IMR-90 (cell line): ENCODE measurements at regions not wholly inside any gene's neighbourhood (a gene's known extent, or its start where the extent isn't known, plus 50 kb on each side); places are given as distances from the start of the nearest gene placed in this dataset.

Experiments
- ATAC-seq: fragments of 200-7000 bp; cut with Tn5 transposase; 2 replicates; pipeline ENCODE4 v1.9.1; 2020; ENCODE audit warnings: low read depth, mild to moderate bottlenecking, moderate library complexity
- BruUV-seq: library from RNA; stranded (reverse); fragments of 400-500 nt; replicated peaks from 2 replicates; lab custom pipeline; 2021; lab: Mats Ljungman, UMichigan
- CTCF ChIA-PET: fragments of 300-600 bp; formaldehyde crosslinking; extraction: SDS; loops from one replicate; lab custom pipeline; 2021; ENCODE audit warnings: antibody characterized with exemption; lab: Yijun Ruan, JAX
- POLR2A ChIA-PET: fragments of 300-600 bp; sonication (Branson Sonifier 250); formaldehyde crosslinking; loops from one replicate; lab custom pipeline; 2022; ENCODE audit warnings: antibody characterized with exemption; ENCODE audit not compliant: unreplicated experiment; lab: Charles Lee
- DNase-seq: peaks from one replicate; pipeline ENCODE4 v3.0.0; 2013
- H2AFZ ChIP-seq: replicated peaks from 2 replicates; pipeline ENCODE3; 2013; ENCODE audit warnings: low read length, mild to moderate bottlenecking; ENCODE audit not compliant: poor library complexity
- H2AK5ac ChIP-seq: 2 replicates; pipeline ENCODE4 v1.6.1; 2013; ENCODE audit warnings: low read depth, low read length, inconsistent platforms
- H2AK9ac ChIP-seq: replicated peaks from 2 replicates; pipeline ENCODE3; 2013; ENCODE audit warnings: mild to moderate bottlenecking, low read depth, low read length, moderate library complexity; ENCODE audit not compliant: poor library complexity
- H2BK120ac ChIP-seq: 2 replicates; pipeline ENCODE4 v1.6.1; 2013; ENCODE audit warnings: low read depth, low read length, inconsistent platforms
- H2BK15ac ChIP-seq: 3 replicates; pipeline ENCODE4 v1.6.1; 2013; ENCODE audit warnings: low read depth, low read length, inconsistent platforms
- H2BK20ac ChIP-seq: 2 replicates; pipeline ENCODE4 v1.6.1; 2013; ENCODE audit warnings: low read depth, mild to moderate bottlenecking, inconsistent platforms, low read length, moderate library complexity
- H2BK5ac ChIP-seq: 2 replicates; pipeline ENCODE4 v1.6.1; 2013; ENCODE audit warnings: mild to moderate bottlenecking, low read depth, low read length, inconsistent platforms; ENCODE audit not compliant: poor library complexity, severe bottlenecking
- H3K14ac ChIP-seq: replicated peaks from 2 replicates; pipeline ENCODE4 v1.6.1; 2013; ENCODE audit warnings: low read depth, low read length, inconsistent platforms
- H3K18ac ChIP-seq: 2 replicates; pipeline ENCODE4 v1.6.1; 2013; ENCODE audit warnings: low read depth, low read length, control low read depth
- H3K23ac ChIP-seq: 2 replicates; pipeline ENCODE4 v1.6.1; 2013; ENCODE audit warnings: low read depth, low read length, inconsistent platforms
- H3K27ac ChIP-seq: 2 replicates; pipeline ENCODE4 v1.5.1; 2013; ENCODE audit warnings: mild to moderate bottlenecking, control low read depth, low read length; ENCODE audit not compliant: insufficient read depth
- H3K27me3 ChIP-seq: 2 replicates; pipeline ENCODE4 v1.6.1; 2013; ENCODE audit warnings: low read length; ENCODE audit not compliant: control insufficient read depth, insufficient read depth
- H3K36me3 ChIP-seq: 2 replicates; pipeline ENCODE4 v1.6.1; 2013; ENCODE audit warnings: low read length, mixed read lengths; ENCODE audit not compliant: control insufficient read depth, insufficient read depth
- H3K4ac ChIP-seq: 2 replicates; pipeline ENCODE4 v1.6.1; 2013; ENCODE audit warnings: low read depth, low read length, inconsistent platforms
- H3K4me1 ChIP-seq: 2 replicates; pipeline ENCODE4 v1.6.1; 2013; ENCODE audit warnings: low read length, mixed read lengths; ENCODE audit not compliant: control insufficient read depth, insufficient read depth
- H3K4me2 ChIP-seq: 2 replicates; pipeline ENCODE4 v1.6.1; 2013; ENCODE audit warnings: low read depth, mild to moderate bottlenecking, control low read depth, low read length, moderate library complexity
- H3K4me3 ChIP-seq: 2 replicates; pipeline ENCODE4 v1.5.1; 2013; ENCODE audit warnings: low read depth, mild to moderate bottlenecking, control low read depth, low read length, moderate library complexity; ENCODE audit not compliant: insufficient read depth
- H3K56ac ChIP-seq: 2 replicates; pipeline ENCODE4 v1.6.1; 2013; ENCODE audit warnings: low read length, inconsistent platforms; ENCODE audit not compliant: insufficient read depth; ENCODE audit errors: extremely low read depth
- H3K79me1 ChIP-seq, 2 experiments: 2 replicates each; pipeline ENCODE4 v1.6.1; 2013; ENCODE audit warnings: low read length in 2 of 2, inconsistent platforms in 1 of 2, low read depth in 1 of 2
- H3K9ac ChIP-seq: 2 replicates; pipeline ENCODE4 v1.6.1; 2013; ENCODE audit warnings: low read depth, low read length, control low read depth
- H3K9me1 ChIP-seq: 2 replicates; pipeline ENCODE4 v1.6.1; 2013; ENCODE audit warnings: low read length, inconsistent platforms; ENCODE audit not compliant: insufficient read depth
- H3K9me3 ChIP-seq: 2 replicates; pipeline ENCODE4 v1.6.1; 2013; ENCODE audit warnings: low read length; ENCODE audit not compliant: control insufficient read depth, insufficient read depth
- H4K20me1 ChIP-seq: 2 replicates; pipeline ENCODE4 v1.6.1; 2013; ENCODE audit warnings: low read length, inconsistent platforms; ENCODE audit not compliant: insufficient read depth
- H4K5ac ChIP-seq: 2 replicates; pipeline ENCODE4 v1.6.1; 2013; ENCODE audit warnings: mild to moderate bottlenecking, low read depth, low read length, control low read depth
- H4K8ac ChIP-seq, 2 experiments: 2 replicates each; pipeline ENCODE4 v1.6.1; 2013; ENCODE audit warnings: low read depth in 2 of 2, low read length in 2 of 2, control low read depth in 1 of 2, inconsistent platforms in 1 of 2
- H4K91ac ChIP-seq: 2 replicates; pipeline ENCODE4 v1.6.1; 2013; ENCODE audit warnings: low read depth, low read length, inconsistent platforms; ENCODE audit not compliant: insufficient read depth
- BHLHE40 ChIP-seq: fragments of 150-350 bp; IDR thresholded peaks from 2 replicates; pipeline ENCODE4 v1.6.1; 2016; ENCODE audit warnings: mild to moderate bottlenecking, low read depth, low read length
- CEBPB ChIP-seq: IDR thresholded peaks from 2 replicates; pipeline ENCODE4 v1.6.1; 2012; ENCODE audit warnings: low read depth, low read length, improper control_type of control experiment
- CTCF ChIP-seq: conservative IDR thresholded peaks from 2 replicates; pipeline ENCODE4 v1.5.1; 2012; ENCODE audit warnings: mild to moderate bottlenecking, low read depth, low read length, improper control_type of control experiment
- ELK1 ChIP-seq: fragments of 150-350 bp; IDR thresholded peaks from 2 replicates; pipeline ENCODE4 v1.6.1; 2016; ENCODE audit warnings: low read depth, mild to moderate bottlenecking, low read length, moderate library complexity, borderline replicate concordance
- FOS ChIP-seq: fragments of 150-350 bp; IDR thresholded peaks from 2 replicates; pipeline ENCODE4 v1.6.1; 2016; ENCODE audit warnings: low read depth, low read length
- MAFK ChIP-seq: IDR thresholded peaks from 2 replicates; pipeline ENCODE4 v1.6.1; 2012; ENCODE audit warnings: low read depth, low read length, improper control_type of control experiment
- MAZ ChIP-seq: IDR thresholded peaks from 2 replicates; pipeline ENCODE4 v1.6.1; 2012; ENCODE audit warnings: low read depth, mild to moderate bottlenecking, low read length, improper control_type of control experiment, moderate library complexity, borderline replicate concordance
- MXI1 ChIP-seq: IDR thresholded peaks from 2 replicates; pipeline ENCODE4 v1.6.1; 2012; ENCODE audit warnings: low read depth, mild to moderate bottlenecking, low read length, moderate library complexity, borderline replicate concordance
- NFE2L2 ChIP-seq: fragments of 150-350 bp; IDR thresholded peaks from 2 replicates; pipeline ENCODE4 v1.6.1; 2016; ENCODE audit warnings: low read depth, mild to moderate bottlenecking, low read length
- POLR2A ChIP-seq: IDR thresholded peaks from 2 replicates; pipeline ENCODE4 v1.6.1; 2012; ENCODE audit warnings: mild to moderate bottlenecking, low read depth, low read length
- RCOR1 ChIP-seq: IDR thresholded peaks from 2 replicates; pipeline ENCODE4 v1.6.1; 2012; ENCODE audit warnings: mild to moderate bottlenecking, low read length, improper control_type of control experiment; ENCODE audit not compliant: insufficient replicate concordance
- RFX5 ChIP-seq: IDR thresholded peaks from 2 replicates; pipeline ENCODE4 v1.8.0; 2012; ENCODE audit warnings: low read depth, mild to moderate bottlenecking, low read length, moderate library complexity
- WGBS, 2 experiments: methylation state at CpG; one replicate each; pipeline versions ENCODE4 v1.1.5 to v1.1.7; 2013; ENCODE audit warnings: missing lambda C conversion rate in 2 of 2; ENCODE audit not compliant: insufficient read length in 1 of 2; ENCODE audit errors: extremely low coverage in 2 of 2; 5-methylcytosine and 5-hydroxymethylcytosine counted together
- dilution Hi-C: fragments of 300-500 bp; cut with HindIII; formaldehyde crosslinking; loops from one replicate; pipeline ENCODE4 v1.14.3; 2018; ENCODE audit warnings: low sequenced_read_pairs; ENCODE audit not compliant: unreplicated experiment
- in situ Hi-C: fragments of 300-500 bp; cut with MboI; formaldehyde crosslinking; loops from 3 replicates; pipeline ENCODE4 v1.14.3; 2019; ENCODE audit warnings: low sequenced_read_pairs, inconsistent platforms, mixed read lengths
- intact Hi-C: fragments of 100-400 bp; cut with micrococcal nuclease; formaldehyde crosslinking; loops from 2 replicates; pipeline ENCODE4 v1.10.0; 2022

GRCh38 chr22:27383896-27384295 is 417.7 kb downstream of the MN1 start:
- POLR2A ChIA-PET = no interaction called here
- BruUV-seq = no TSS peak
- no peak overlapping the region for H3K56ac ChIP-seq
- no peak overlapping the region for H3K27ac ChIP-seq
- no peaks in the 10 kb centered on the region for H3K4me1 ChIP-seq
- CTCF ChIA-PET = no interaction called here
- no peak overlapping the region for H2BK5ac ChIP-seq
- H3K9me3 ChIP-seq = no peaks in the 10 kb centered on the region
- peaks cover 72% of the 10 kb centered on the region for H3K27me3 ChIP-seq
- H3K9me1 ChIP-seq = no peaks in the 10 kb centered on the region; the same call in 1 of the 2 replicates
- no peak overlapping the region for H3K18ac ChIP-seq
- H2BK15ac ChIP-seq = no peak overlapping the region
- no peak overlapping the region for H4K8ac ChIP-seq
- no peak overlapping the region for H3K4me3 ChIP-seq
- in situ Hi-C loops = no loop called here
- H3K4me2 ChIP-seq = no peak overlapping the region
- H2AK9ac ChIP-seq = no peak overlapping the region
- no peak overlapping the region for H3K4ac ChIP-seq
- H3K14ac ChIP-seq = no peak overlapping the region
- H4K91ac ChIP-seq = no peak overlapping the region
- intact Hi-C loops = no loop called here
- no peaks in the 10 kb centered on the region for H3K79me1 ChIP-seq
- no peak for ATAC-seq
- no peaks in the 10 kb centered on the region for H3K36me3 ChIP-seq
- TF ChIP-seq CEBPB = no peak
- no peak for TF ChIP-seq ELK1
- TF ChIP-seq BHLHE40 = no peak
- no peak for TF ChIP-seq MAFK
- no peak for TF ChIP-seq MXI1
- TF ChIP-seq MAZ = no peak
- TF ChIP-seq NFE2L2 = no peak
- TF ChIP-seq RFX5 = no peak
- no peak for TF ChIP-seq RCOR1
- no peak for TF ChIP-seq POLR2A
- TF ChIP-seq FOS = no peak
- no peak for TF ChIP-seq CTCF
- H2BK20ac ChIP-seq = no peak overlapping the region
- WGBS, 2 experiments = no CpG with 5 or more reads among the region's 3 CpGs
- no peak overlapping the region for H4K5ac ChIP-seq
- H2BK120ac ChIP-seq = no peak overlapping the region
- dilution Hi-C loops = no loop called here
- H3K9ac ChIP-seq = no peak overlapping the region
- H2AFZ ChIP-seq = no peak overlapping the region
- no peak for DNase-seq
- no peak overlapping the region for H3K23ac ChIP-seq
- no peak overlapping the region for H2AK5ac ChIP-seq
- no peaks in the 10 kb centered on the region for H4K20me1 ChIP-seq
